ENCODE measurements at regions not wholly inside any gene's neighbourhood (a gene's known extent, or its start where the extent isn't known, plus 50 kb on each side); places are given as distances from the start of the nearest gene placed in this dataset.

- no peak for DNase-seq
Measured at GRCh38 chr6:155706806-155707205, 251.2 kb upstream of the NOX3 start.

DNA sequence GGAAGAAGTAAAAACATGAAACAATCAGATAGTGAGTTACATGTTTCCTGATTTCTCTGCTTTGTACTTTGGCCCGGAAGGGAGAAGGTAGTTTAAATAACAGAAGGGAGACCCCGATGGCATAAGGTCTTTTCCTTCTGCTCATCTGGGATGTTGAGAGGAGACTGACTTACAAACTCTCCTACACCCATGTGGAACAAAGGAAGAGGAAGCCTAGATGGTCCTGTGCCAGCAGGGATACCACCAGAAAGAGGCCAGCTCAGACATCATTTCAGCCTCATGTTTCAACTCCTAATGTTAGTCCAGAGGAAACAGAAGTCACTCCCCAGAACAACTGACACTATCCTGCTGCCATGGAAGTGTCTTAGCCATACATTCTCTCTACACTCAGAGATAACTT lies 250.7 kb upstream of the NOX3 start:
- no peak for DNase-seq

GRCh38 chr6:155701342-155701741 lies 245.7 kb upstream of the NOX3 start:
- no peak for DNase-seq

DNA sequence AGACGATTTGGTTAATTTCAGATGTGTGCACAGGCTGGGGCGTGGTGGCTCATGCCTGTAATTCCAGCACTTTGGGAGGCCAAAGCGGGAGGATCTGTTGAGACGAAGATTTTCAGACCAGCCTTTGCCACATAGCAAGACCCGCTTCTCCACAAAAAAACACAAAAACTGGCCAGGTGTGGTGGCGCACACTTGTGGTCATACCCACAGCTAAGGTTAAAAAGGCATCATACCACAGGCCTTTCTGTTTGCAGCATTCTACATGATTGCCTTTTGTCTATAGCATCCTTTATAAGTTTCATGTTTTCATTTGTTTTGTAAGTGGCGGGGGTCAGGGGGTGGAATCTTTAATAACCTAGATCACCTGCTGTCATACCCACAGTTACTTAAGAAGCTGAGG lies 239.9 kb upstream of the NOX3 start:
- no peak for DNase-seq

DNA sequence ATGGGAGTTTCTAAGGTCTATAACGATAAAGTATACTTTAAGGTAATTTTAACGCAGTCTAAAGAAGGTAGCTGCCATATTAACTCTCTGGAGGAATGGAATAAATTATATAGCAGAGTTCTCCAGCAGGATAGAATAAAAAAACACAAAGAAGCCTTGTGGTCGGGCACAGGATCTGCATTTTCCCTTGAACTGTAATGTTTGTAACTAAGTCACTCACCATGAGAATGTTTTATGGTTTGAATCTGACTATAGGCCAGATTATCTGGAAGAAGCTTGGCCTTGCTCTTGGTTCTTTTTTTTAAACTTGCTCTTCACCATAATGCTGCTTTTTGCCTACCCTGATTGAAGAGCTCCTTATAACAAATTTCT lies 238.8 kb upstream of the NOX3 start:
- no peak for DNase-seq

GRCh38 chr6:155693573-155694418 lies 238.2 kb upstream of the NOX3 start:
- DNase-seq: no peak

GRCh38 chr6:155690820-155691219 lies 235.2 kb upstream of the NOX3 start:
- no peak for DNase-seq

DNA sequence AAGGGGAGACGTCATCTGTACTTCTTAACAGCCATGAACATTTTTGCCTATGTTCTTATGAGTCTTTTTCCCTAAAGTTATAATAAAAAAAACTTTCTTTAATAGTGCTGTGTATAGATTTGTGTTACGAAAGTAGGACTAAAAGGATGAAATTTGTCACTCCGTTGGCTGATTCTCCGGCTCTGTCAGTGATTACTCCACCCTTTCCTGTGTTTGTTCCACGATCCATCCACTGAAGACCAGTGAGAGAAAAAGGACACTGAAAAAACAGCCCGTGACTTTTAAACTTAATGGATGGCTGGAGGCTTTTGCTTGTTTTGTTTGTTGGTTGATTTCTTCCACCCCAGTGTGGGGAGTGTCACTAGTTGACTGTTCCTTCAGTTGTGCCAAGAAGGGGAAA lies 232.0 kb upstream of the NOX3 start:
- no peak for DNase-seq

DNA sequence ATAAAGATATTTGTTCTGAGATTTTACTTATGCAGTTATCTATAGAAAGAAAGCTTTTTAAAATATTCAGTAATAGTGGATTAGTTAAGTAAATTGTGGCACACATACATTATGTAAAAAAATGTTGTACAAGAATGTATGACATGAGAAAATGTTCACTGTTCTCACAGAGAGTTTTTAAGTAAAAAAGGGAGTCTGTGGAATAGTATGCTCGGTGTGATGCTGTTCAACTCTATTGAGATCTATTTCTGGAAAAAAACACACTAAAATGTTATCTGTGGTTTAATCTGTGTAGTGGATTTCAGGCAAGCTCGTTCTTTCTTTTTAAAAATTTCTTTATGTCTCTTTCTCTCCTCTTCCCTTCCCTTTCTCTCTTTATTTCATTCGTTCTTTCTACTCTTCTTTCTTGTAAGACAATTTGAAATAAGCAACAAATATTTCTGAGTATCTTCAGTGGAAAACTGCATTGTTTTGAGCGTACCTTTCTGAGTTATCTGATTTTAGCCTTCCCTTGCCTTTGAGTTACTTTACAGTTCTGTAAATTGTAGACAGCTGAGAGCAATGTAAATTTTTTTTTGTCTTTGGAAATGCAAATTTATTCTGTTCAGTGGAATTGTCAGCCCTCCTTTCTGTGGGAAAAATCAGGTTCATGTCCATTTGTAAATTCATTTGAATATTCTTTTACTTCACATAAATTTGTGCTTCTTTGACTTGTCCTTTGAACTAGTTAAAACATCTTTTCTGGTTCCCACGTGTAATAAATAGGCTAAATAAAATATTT lies 229.0 kb upstream of the NOX3 start:
- no peak for DNase-seq

DNA sequence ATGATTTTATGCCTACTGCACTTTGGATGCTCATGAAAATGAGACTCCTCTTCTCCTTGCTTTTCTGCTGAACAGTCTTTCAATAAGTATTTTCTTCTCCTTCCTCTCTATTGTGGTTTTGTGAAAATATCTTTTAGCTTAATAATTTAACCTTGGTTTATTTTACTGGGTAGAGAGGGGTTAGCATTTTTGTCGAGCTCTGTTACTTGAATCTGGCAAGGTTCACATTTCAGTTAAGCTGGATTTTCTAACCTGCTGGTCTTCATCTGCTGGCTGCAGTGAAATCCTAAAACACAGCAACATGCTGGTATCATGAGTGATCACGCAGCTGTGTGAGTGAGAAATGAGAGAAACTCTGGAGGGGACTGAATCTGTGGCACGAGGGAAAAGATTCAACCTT lies 222.7 kb upstream of the NOX3 start:
- no peak for DNase-seq

DNA sequence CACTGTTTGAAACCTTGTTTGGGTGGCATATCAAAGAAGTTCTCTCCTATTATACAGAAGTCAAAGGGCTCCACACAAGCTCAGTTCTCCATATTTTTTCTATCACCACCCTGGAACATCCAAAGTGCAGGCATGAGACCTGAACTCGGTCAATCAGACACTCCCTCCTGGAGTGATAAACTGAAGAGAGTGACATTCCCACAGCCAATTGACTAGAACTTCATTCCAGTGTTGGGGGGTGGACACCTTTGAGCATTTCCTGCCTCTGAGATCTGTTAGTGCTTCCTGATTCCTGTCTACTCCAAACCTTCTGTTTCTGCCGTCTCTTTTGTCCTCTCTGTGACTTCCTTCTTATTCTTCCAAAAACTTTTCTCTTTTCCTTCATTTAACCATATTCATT lies 220.7 kb upstream of the NOX3 start:
- no peak for DNase-seq

DNA sequence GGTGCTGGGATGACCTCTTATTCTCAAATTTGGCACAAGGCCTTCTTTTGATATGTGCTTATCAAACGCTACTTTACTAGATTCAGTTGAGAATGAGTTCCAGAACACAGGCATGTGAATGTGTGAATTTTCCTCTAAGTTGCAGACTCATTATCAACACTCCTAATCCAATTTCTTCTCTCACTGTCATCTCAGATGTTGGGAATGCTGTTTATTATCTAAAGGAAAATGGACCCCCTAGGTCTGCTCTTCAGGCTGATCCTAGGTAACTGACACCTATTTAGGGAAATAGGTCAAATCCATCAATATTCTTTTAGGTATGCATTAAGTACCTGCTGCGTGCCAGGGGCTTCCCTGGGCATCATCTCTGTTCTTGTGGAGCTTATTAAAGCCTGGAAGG lies 215.0 kb upstream of the NOX3 start:
- DNase-seq: no peak

DNA sequence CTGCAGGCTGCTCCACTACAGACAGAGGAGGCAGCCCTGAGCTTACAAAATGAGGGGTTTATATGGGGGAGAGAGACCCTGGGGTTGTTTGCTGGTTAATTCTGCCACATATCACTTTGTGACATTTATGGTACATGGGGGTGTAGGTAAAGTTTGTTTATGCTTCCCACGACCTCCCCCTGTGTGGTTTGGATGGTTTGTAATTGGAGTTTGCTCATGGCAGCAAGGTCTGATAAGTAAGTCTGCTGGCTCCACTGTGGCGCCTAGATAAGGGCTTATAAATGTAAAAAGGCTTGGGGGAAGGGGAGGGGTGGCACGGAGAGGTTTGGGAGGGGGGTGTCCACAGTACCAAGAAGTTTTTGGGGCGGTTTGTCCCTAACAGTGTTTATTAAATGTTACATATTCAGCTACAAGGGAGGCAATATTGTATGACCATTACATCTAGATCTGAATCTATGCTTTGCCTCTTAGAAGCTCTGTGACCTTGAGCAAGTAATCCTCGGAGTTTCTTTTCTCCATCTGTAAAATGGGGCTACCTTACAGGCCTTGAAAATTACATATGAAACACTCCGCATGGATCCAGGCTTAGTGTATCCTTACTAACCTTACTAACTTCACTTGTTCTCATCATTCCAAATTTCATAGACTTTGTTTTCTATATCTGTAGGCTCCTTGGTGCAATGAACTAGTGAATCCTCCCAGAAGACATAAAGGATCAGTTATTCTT lies 204.8 kb upstream of the NOX3 start:
- no peak for DNase-seq

- DNase-seq: no peak
Measured at GRCh38 chr6:155656024-155656423, 200.4 kb upstream of the NOX3 start.

GRCh38 chr6:155654474-155654873 lies 198.8 kb upstream of the NOX3 start:
- no peak for DNase-seq

GRCh38 chr6:155648301-155648700 lies 192.7 kb upstream of the NOX3 start:
- DNase-seq: no peak

- DNase-seq: no peak
Measured at GRCh38 chr6:155647354-155647753, 191.7 kb upstream of the NOX3 start.

DNA sequence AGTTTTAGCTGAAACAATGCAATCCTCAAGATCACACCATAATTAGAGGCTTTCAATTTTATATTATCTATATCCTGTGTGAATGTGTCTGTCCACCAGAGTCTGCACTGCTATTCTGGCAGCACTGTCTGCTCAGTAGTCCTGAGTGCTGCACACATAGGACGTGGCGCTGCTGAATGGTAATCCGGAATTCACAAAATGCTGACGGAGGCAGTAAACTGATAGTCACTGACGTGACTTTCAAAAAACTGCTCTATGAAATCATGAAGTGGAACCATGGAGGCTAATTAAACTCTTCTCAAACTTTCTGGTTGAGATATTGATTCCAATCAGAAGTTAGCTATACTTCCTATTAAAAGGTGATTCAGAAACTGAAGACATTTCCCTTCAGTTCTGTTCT lies 190.8 kb upstream of the NOX3 start:
- DNase-seq: no peak

- no peak for DNase-seq
Measured at GRCh38 chr6:155645325-155645724, 189.7 kb upstream of the NOX3 start.

- DNase-seq: no peak
Measured at GRCh38 chr6:155641603-155642002, 186.0 kb upstream of the NOX3 start.

GRCh38 chr6:155638200-155638599 lies 182.6 kb upstream of the NOX3 start:
- DNase-seq: no peak

GRCh38 chr6:155635416-155635815 lies 179.8 kb upstream of the NOX3 start:
- no peak for DNase-seq

DNA sequence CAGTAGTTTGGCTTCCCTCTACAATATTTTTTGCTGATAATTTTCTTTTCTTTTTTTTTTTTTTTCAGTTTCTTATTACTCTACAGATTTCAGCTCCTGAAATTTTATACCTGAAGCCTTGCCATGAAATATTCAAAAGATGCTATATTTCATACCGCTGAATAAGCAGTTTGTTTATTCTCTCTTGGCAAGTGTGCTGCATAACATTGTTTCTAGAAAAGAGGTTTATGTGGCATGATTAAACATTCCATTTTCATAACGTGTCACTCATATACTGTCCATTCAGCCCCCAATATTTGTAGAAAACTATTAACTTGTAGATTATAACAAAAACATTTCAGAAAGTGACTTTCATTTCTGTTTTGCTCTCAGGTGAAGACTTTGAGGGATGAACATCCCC lies 174.4 kb upstream of the NOX3 start:
- no peak for DNase-seq

DNA sequence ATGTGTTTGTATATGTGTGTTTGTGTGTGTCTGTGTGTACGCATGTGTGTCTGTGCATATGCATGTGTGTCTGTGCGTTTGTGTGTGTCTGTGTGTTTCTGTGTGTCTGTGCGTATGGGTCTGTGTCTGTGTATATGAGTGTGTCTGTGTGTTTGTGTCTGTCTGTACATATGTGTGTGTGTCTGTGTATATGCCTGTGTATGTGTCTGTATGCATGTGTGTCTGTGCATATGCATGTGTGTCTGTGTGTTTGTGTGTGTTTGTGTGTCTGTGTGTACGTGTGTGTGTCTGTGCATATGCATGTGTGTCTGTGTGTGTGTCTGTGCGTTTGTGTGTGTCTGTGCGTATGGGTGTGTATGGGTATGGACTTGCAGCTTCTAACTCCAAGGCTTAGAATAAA lies 174.0 kb upstream of the NOX3 start:
- no peak for DNase-seq

All from NCI-H2081 treated with DMSO at 0.1 percent for 48 hours (cell line).